ENCODE measurements at regions not wholly inside any gene's neighbourhood (a gene's known extent, or its start where the extent isn't known, plus 50 kb on each side); places are given as distances from the start of the nearest gene placed in this dataset.

- 57% methylated on average over 3 of the region's 3 CpGs for WGBS
- H3K4me3 ChIP-seq (ENCODE audit: low read depth in 1 of 3, low read length in 3 of 3) = no peak overlapping the region
- no peaks in the 10 kb centered on the region for H3K4me1 ChIP-seq (ENCODE audit: control insufficient read depth in 4 of 4, insufficient read depth in 4 of 4, low read length in 3 of 4)
- no peak overlapping the region for H3K9ac ChIP-seq (ENCODE audit: low read depth in 1 of 2, low read length in 2 of 2)
- H3K9me3 ChIP-seq (ENCODE audit: control insufficient read depth in 4 of 4, low read length in 3 of 4) = no peaks in the 10 kb centered on the region
- no peak for DNase-seq (ENCODE audit: low spot score)
- H3K36me3 ChIP-seq (ENCODE audit: control insufficient read depth in 4 of 4, insufficient read depth in 3 of 4, low read depth in 1 of 4, low read length in 3 of 4) = no peaks in the 10 kb centered on the region
- H3K27me3 ChIP-seq (ENCODE audit: control insufficient read depth in 4 of 4, insufficient read depth in 4 of 4, low read length in 3 of 4) = peaks cover 0 to 1% (median 0%) of the 10 kb centered on the region in 4 donors
- no peak overlapping the region for H3K27ac ChIP-seq (ENCODE audit: low read depth in 1 of 2, low read length in 2 of 2)
- TF ChIP-seq ATF3 (IDR thresholded peaks at IDR 0.05) = no peak
- TF ChIP-seq HNF4A (conservative IDR thresholded peaks at IDR 0.05) = no peak
- TF ChIP-seq HNF4G (IDR thresholded peaks at IDR 0.05) = no peak
- no peak for TF ChIP-seq NR2F2 (IDR thresholded peaks at IDR 0.05)
- TF ChIP-seq SP1 (IDR thresholded peaks at IDR 0.05) = no peak
- TF ChIP-seq MAX (IDR thresholded peaks at IDR 0.05) = no peak
- TF ChIP-seq JUND (IDR thresholded peaks at IDR 0.05) = no peak
- no peak for TF ChIP-seq YY1 (IDR thresholded peaks at IDR 0.05)
- TF ChIP-seq FOXA1 (IDR thresholded peaks at IDR 0.05) = no peak
- no peak for TF ChIP-seq GABPA (IDR thresholded peaks at IDR 0.05 in 1 of 2, conservative IDR thresholded peaks at IDR 0.05 in 1 of 2)
- TF ChIP-seq RAD21 (IDR thresholded peaks at IDR 0.05) = no peak
- no peak for TF ChIP-seq EGR1 (IDR thresholded peaks at IDR 0.05; ENCODE audit: low read depth in 2 of 2)
- TF ChIP-seq TAF1 (conservative IDR thresholded peaks at IDR 0.05) = no peak
- TF ChIP-seq REST (IDR thresholded peaks at IDR 0.05) = no peak
- no peak for TF ChIP-seq FOXA2 (IDR thresholded peaks at IDR 0.05)
- no peak for TF ChIP-seq ZBTB33 (IDR thresholded peaks at IDR 0.05)
- TF ChIP-seq CTCF (IDR thresholded peaks at IDR 0.05; ENCODE audit: low read depth, low read length, missing input control) = no peak
- TF ChIP-seq RXRA (IDR thresholded peaks at IDR 0.05) = no peak
Observed at GRCh38 chr2:182499706-182500470, 73.1 kb upstream of the PDE1A start.
